ENCODE measurements at regions not wholly inside any gene's neighbourhood (a gene's known extent, or its start where the extent isn't known, plus 50 kb on each side); places are given as distances from the start of the nearest gene placed in this dataset.

DNA sequence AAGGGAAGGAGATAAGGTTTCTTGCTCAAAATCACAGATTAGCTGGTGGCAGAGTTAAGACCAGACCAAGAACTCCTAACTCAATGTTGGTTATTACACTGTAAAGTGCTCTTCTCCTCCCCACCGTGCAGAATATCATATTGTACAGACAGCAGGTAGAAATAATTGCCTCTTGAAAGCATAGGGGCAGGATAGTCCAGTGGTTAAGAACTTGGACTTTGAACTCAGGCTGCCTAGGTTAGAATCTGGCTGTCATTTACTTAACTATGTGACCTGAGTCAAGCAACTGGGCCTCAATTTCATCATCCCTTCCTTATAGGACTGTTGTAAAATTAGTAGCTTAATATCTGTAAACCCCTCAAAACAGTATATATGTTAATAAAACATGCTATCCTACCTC is 114.9 kb upstream of the HIVEP3 start:
- DNase-seq: no peak

GRCh38 chr1:42017730-42018129 is 99.0 kb upstream of the HIVEP3 start:
- DNase-seq: no peak

- DNase-seq: no peak
Observed at GRCh38 chr1:42017259-42017658, 98.5 kb upstream of the HIVEP3 start.

DNA sequence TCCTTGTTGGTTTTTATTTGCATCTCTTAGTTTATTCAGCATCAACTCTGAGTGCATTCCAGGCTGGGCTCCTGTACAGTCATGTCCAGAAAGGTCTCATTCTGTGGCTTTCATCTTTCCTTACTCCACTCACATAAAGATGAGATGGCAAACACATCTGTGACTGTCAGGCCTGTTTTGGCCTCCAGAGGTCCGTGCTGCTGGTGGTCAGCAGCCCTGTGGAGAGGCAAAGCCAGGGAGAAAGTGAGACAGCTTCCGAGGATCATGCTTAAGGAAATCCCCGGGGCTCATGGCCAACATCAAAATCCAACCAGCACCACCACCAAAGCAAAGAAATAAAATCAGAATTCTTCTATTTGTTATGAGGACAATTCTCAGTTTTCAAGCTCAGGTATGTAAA is 96.1 kb upstream of the HIVEP3 start:
- no peak for DNase-seq

GRCh38 chr1:42013881-42014470 is 95.3 kb upstream of the HIVEP3 start:
- no peak for DNase-seq

DNA sequence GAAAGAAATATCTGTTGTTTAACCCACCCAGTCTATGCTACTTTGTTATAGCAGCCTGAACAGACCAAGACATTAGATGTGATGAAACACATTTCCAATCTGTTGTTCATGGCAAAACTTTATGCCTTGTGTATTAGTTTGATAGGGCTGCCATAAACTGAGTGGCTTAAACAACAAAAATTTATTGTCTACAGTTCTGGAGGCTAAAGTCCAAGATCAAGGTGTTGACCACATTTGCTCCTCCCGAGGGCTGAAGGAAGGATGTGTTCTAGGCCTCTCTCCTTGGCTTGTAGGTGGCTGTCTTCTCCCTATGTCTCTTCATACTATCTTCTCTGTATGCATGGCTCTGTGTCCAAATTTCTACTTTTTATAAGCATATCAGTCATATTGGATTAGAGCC is 94.1 kb upstream of the HIVEP3 start:
- no peak for DNase-seq

DNA sequence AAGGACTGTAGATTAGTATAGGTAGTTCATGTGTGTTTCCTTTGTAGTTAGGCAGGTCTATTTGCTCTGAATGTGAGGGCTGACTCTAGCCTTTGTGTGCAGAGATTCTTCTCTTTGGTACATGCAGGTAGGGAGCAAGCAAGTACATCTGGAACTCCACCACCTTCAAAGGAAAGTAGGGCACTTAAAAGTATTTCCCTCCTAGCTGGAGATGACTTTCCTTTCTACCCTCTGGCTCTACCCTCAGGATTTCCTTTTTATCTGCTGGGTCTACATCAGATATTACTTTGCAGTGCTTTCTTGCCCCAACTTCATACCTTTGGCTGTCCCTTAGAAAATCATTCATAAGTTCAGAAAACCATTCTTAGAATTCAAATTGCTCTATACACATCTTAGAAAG is 91.7 kb upstream of the HIVEP3 start:
- no peak for DNase-seq

- no peak for DNase-seq
Observed at GRCh38 chr1:42008264-42008663, 89.5 kb upstream of the HIVEP3 start.

DNA sequence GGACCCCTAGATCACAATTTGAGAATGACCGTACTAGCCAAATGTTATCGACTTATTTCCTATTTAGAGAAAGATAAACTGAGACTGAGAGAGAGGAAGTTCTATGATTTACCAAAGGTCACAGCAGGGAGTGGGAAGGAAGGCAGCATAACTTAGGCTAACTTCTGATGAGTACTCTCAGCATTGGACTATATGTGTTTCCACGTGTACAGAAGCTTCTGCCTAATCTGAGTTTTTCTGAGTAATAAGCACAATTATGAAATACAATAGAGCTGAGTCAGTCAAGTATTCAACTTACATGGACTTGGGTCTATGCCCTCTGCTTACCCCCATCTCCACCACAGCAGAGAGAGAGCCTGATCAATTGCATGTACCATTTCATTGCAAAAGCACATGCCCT is 88.1 kb upstream of the HIVEP3 start:
- no peak for DNase-seq

DNA sequence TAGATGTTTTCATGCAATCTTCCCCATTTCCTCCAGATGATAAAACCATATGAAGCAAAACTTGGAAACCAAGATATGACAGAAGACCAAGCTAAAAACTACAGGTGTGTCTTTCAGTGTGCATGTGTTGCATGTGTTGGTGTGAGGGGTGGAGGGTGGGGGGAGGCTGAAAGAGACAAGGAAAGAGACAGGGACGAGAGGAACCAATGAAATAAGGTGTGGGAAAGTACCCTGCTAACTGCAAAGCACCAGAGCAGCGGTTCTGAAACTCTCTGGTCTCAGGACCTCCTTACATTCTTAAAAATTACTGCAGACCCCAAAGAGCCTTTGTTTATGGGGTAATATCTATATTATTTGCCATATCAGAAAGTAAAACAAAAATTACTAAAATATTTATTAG is 87.4 kb upstream of the HIVEP3 start:
- DNase-seq: no peak

DNA sequence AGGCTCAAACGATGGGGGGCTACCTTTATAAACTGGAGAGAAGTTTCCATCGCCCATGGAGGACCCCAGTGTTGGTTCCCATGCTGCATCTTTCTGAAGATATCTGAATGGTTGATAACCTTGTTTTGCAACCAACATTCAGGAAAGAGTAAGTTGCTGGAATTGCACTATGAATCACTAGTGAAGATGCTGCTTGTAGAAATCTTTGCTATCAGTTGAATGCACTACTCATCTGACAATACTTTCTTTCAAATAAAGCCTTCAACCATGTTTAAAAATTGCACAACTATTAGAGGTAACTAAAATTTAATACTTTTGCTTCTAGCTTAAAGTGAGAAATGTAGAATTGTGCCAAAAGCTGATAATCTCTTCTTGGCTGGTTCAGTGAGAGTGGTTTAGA is 86.8 kb upstream of the HIVEP3 start:
- no peak for DNase-seq

DNA sequence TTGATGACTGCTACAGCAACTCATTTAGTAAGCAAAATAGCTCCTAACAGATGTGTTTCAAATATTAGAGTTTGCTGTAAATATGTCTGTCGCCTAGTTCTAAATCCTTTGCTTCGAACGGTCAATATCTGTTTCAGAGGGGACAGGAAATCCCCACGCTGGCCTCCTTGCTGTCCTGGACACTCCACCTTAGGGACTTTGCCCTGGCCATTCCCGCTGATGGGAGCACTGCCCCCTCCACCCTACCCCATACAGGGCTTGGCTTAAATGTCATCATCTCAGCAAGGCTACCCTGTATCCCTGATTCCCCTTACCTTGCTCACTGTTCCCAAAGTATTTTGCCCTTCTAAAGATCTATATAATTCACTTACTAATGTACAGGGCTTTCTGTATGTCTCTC is 86.1 kb upstream of the HIVEP3 start:
- no peak for DNase-seq

DNA sequence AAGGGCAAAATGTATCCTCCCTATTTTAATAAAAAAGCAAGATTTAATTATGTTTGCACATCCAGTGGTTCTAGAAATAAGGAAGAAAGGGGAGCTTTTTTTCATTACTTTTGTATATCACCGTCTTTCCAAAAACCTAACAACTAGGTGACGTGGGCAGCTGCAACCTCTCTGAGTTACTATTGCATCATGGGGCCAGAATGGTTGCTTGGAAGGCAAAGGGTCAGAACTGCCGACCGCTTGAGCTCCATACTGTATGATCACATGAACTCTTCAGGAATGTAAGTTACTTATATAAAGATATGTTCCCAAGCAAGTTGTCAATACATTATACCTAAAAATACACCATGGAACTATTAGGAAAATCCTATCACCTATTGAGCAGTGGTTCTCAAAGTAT is 85.6 kb upstream of the HIVEP3 start:
- no peak for DNase-seq

GRCh38 chr1:42003433-42003832 is 84.7 kb upstream of the HIVEP3 start:
- no peak for DNase-seq

DNA sequence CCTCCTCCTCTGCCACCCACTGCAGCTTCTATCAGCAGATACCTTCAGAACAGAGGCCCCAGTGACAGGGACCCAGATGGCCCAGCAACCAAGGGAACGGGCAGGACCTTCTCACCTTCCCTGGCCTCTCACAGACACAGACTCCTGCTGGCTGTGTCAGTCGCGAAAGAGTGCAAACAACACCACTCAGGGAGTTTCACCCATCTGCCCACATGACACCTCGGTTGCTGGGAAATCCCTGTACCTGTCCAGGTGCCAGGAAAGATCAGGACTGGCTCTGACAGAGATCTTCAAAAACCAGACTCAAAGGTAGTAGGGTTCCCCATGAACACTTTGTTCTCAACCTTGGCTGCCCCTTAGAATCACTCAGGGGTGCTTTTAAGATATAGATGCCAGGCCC is 83.5 kb upstream of the HIVEP3 start:
- DNase-seq: no peak

- no peak for DNase-seq
Observed at GRCh38 chr1:42000766-42001165, 82.0 kb upstream of the HIVEP3 start.

DNA sequence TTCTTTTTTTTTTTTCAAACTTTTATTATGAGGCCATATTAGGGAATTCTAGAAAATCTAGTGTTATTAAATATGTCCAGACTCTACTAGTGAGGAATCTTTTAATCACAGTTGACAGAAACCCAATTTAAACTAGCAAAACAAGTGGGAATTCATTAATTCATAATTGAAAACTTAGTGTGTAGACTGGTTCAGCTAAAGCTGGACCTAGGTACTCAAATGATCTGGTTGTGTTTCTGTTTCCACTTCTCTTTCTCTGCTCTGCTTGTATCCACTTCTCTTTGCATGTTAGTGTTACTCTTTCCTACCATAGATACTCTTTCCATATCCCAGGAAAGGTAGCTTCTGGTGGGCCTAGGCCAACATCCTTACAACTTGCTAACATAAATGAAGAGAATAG is 81.2 kb upstream of the HIVEP3 start:
- DNase-seq: no peak

DNA sequence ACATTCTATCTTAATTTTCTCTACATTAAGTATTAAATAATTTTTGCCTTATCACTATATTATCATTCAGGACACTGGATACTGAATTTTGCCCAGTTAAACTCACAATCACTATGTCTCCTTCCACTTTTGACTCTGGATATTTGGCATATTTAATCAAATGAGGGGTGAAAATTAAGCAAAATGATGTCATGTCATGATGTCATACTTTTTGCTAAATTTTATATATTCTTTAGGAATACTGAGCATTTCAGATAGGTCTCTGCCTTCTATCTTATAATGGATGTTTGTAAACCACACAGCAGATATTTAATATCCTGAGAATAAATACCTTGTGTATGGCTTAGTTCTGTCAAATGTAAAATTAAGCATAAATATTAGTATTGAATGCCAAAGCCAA is 79.5 kb upstream of the HIVEP3 start:
- no peak for DNase-seq

DNA sequence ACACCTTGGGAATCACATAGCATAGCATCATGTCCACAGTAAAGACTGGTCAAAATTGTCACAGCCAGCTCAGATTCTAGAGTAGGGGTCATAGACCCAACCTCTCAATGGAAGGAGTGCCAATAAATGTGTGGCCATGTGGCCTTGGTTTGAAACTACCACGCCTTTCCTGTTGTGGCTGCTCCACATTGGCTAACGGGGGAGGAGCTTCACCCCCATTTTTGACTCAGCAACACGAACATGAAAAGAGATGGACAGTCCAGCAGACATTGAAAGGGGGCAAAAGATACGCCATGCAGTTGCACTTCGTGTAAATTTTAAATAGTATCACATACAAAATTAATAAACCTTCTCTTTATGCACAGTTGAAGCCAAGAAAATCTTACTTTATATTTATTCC is 78.4 kb upstream of the HIVEP3 start:
- DNase-seq: no peak

DNA sequence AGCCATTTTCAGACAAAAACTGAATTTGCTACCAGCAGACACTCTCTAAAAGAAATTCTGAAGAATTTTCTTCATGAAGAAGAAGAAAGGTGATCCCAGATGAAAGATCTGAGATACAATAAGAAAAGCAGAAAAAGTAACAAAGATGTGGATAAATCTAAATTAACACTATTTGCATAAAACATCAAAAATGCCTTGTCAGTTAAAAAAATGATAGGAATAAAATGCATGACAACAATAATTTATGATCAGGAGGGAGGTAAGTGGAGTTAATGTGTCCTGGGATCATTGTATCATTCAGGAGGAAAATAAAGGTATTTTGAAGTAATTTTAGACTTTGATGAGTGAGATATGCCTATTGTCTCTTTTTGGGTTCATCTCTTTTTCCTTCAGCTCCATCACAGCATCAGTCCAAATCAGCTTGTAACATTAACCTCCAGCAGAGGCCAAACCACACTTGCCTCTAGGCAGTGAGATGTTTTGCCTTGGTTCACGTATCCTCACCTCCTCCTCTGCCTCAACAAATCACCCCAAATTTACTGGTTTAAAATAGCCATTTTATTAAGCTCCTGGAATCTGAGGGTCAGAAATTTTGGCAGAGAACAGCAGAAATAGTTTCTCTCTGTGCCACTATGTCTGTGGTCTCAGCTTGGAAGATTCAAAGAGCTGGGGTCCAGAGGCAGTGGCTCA is 76.9 kb upstream of the HIVEP3 start:
- DNase-seq: no peak

- DNase-seq: no peak
Observed at GRCh38 chr1:41994195-41994894, 75.6 kb upstream of the HIVEP3 start.

GRCh38 chr1:41983451-41983850 is 64.7 kb upstream of the HIVEP3 start:
- no peak for DNase-seq

DNA sequence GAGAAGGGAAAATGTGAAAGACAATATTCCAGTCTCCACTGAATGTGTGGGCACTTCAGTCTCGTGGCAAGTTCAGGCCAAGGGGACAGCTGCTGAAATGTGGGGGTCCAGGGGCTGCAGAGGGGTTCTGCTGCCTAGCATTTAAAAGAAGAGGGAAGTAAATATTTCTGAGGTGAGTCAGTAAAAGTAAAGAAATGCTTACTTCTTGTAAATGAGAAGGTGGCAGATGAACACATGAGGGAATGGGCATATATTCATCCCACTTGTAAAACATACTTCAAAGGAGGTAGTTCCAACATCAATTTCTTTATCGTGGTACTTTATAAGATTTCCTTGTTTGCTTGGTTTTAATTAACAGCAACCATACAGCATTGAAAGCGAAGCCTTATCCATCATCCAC is 63.1 kb upstream of the HIVEP3 start:
- DNase-seq: no peak

GRCh38 chr1:41980827-41981653 is 62.3 kb upstream of the HIVEP3 start:
- DNase-seq: no peak
